Cardiac muscle cell (in vitro differentiated cells and primary cell): ENCODE measurements at regions not wholly inside any gene's neighbourhood (a gene's known extent, or its start where the extent isn't known, plus 50 kb on each side); places are given as distances from the start of the nearest gene placed in this dataset.

Source experiments
- DNase-seq, 2 donors: peaks; one replicate each; pipeline versions ENCODE4 v3.0.0 to v3.0.0-alpha.2; 2010 to 2017; ENCODE audit warnings: low read depth in 1 of 2, low spot score in 1 of 2
- H3K27ac ChIP-seq: fragments of 200-600 bp; sonication (generic); 2 replicates; pipeline ENCODE4 v1.5.1; 2016
- H3K27me3 ChIP-seq: fragments of 200-600 bp; sonication (generic); 2 replicates; pipeline ENCODE4 v1.6.0; 2016; ENCODE audit warnings: control low read depth
- H3K36me3 ChIP-seq: fragments of 200-600 bp; sonication (generic); 2 replicates; pipeline ENCODE4 v1.5.1; 2016; ENCODE audit warnings: control low read depth
- H3K4me1 ChIP-seq: fragments of 200-600 bp; sonication (generic); 2 replicates; pipeline ENCODE4 v1.8.1; 2017; ENCODE audit warnings: low read depth, mild to moderate bottlenecking, mixed run types
- H3K4me3 ChIP-seq: fragments of 200-600 bp; sonication (generic); 2 replicates; pipeline ENCODE4 v1.5.1; 2016; ENCODE audit warnings: mild to moderate bottlenecking
- H3K9me3 ChIP-seq: fragments of 200-600 bp; sonication (generic); 2 replicates; pipeline ENCODE4 v1.5.1; 2017; ENCODE audit warnings: low read depth, mild to moderate bottlenecking, control low read depth
- CTCF ChIP-seq: IDR thresholded peaks from 2 replicates; pipeline ENCODE4 v1.5.1; 2012; ENCODE audit warnings: low read depth, mild to moderate bottlenecking, low read length

GRCh38 chr12:45611495-45611894, 118.0 kb upstream of the ARID2 start:
- H3K27me3 ChIP-seq, result no peaks in the 10 kb centered on the region
- no peak overlapping the region for H3K4me3 ChIP-seq
- no peaks in the 10 kb centered on the region for H3K36me3 ChIP-seq
- H3K27ac ChIP-seq, result no peak overlapping the region
- H3K4me1 ChIP-seq, result no peaks in the 10 kb centered on the region
- no peaks in the 10 kb centered on the region for H3K9me3 ChIP-seq
- TF ChIP-seq CTCF, result no peak
- DNase-seq, result no peak

DNA sequence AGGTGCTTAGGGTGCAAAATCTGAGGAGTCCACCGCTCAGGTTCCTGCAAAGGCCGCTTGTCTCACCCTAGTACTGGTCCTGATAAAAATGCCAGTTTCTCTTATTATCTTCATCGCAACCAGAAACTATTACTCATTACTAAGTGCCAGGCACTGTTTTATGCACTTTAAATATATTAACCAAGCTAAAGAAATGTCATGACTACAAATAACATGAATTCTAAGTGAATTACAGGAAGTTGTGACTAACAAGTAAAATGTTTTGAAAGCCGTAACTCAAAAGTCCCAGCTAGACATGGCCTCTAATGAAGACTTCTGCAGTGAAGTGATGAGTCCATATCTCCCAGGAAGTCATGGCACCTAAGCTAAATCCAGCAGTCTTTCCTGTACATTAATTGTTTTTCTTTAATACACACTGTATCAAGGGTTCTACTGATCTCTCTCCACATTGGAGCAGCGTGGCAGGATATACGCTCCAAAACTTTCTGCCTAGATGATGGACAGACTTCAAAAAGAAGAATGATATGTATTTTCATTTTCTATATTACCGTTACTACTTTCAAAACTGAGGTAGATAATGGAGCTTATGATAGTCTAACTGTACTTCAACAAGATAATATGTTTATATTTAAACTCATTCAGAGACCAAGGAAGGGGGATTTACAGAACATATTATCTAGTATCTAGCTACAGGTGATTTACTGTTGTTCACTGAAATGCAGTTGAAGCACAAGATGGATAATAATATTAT, 117.3 kb upstream of the ARID2 start:
- no peaks in the 10 kb centered on the region for H3K9me3 ChIP-seq
- peak in 1 of 2 donors; percentile 23 for DNase-seq
- no peaks in the 10 kb centered on the region for H3K36me3 ChIP-seq
- no peaks in the 10 kb centered on the region for H3K4me1 ChIP-seq
- H3K27me3 ChIP-seq, result no peaks in the 10 kb centered on the region
- no peak for TF ChIP-seq CTCF
- no peak overlapping the region for H3K27ac ChIP-seq
- H3K4me3 ChIP-seq, result no peak overlapping the region

DNA sequence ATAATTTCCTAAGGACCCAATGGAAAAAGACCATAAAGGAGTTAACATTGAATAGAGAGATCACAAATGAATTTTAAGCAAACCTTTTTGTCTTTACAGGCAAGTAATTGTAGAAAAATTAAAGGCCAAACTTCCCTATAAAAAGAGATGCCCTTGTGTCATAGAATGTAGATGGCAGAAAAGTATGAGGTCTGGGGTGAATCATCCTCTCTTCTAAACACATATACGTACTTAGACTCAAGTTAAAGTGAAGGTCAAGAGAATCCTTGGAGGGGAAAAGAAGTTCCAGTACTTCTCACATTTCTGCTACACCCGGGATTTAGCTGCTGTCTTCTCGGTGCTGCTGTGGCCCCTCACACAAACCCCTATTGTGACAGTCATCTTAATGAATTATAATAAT, 116.2 kb upstream of the ARID2 start:
- H3K9me3 ChIP-seq, result no peaks in the 10 kb centered on the region
- no peaks in the 10 kb centered on the region for H3K27me3 ChIP-seq
- no peak overlapping the region for H3K27ac ChIP-seq
- no peaks in the 10 kb centered on the region for H3K36me3 ChIP-seq
- TF ChIP-seq CTCF, result no peak
- no peak overlapping the region for H3K4me3 ChIP-seq
- no peaks in the 10 kb centered on the region for H3K4me1 ChIP-seq
- DNase-seq, result no peak

GRCh38 chr12:45613855-45614254, 115.7 kb upstream of the ARID2 start:
- no peak for DNase-seq
- Histone ChIP-seq H3K9me3 (no peaks in the 10 kb centered on the region), H3K27me3 (no peaks in the 10 kb centered on the region), H3K36me3 (no peaks in the 10 kb centered on the region), H3K4me3 (no peak overlapping the region), H3K27ac (no peak overlapping the region), H3K4me1 (no peaks in the 10 kb centered on the region)
- no peak for TF ChIP-seq CTCF

DNA sequence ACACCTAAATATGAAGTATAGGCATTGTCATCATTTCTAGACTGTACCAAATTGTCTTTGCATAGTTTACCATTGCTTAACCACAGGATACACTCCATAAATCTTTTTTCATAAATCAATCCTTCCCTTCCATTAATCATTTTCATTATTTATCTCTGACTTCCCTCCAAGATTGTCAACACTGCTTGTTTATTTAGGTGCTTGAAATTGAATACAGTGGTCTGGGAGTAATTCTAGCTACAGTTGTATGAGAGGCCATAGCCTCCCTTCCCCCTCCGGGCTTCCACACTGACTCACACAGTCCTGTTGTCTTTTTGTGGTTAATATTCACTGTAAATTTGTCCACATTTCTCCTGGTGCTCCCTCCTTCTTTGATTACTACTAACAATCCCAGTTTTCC, 114.2 kb upstream of the ARID2 start:
- no peak for TF ChIP-seq CTCF
- peak in 1 of 2 donors; percentile 62 for DNase-seq
- Histone ChIP-seq H3K27me3 (no peaks in the 10 kb centered on the region), H3K4me3 (no peak overlapping the region), H3K9me3 (no peaks in the 10 kb centered on the region), H3K4me1 (no peaks in the 10 kb centered on the region), H3K36me3 (no peaks in the 10 kb centered on the region), H3K27ac (no peak overlapping the region)
